Activated naive CD8-positive, alpha-beta T cell treated with anti-CD3 and anti-CD28 coated beads for 36 hours (primary cell): ENCODE measurements at regions not wholly inside any gene's neighbourhood (a gene's known extent, or its start where the extent isn't known, plus 50 kb on each side); places are given as distances from the start of the nearest gene placed in this dataset.
"Not testable (repeated sequence)": the region's sequence is repeated elsewhere in the genome, so short reads cannot be mapped to it uniquely, and the experiment has no call there.

Experiments used
- DNase-seq: peaks from one replicate; pipeline ENCODE4 v3.0.0; 2021
- H3K27ac Mint-ChIP-seq: one replicate; pipeline ENCODE4 v1.8.0; 2022; ENCODE audit warnings: mild to moderate bottlenecking, moderate library complexity, mixed read lengths
- H3K27me3 Mint-ChIP-seq: one replicate; pipeline ENCODE4 v1.8.0; 2022; ENCODE audit warnings: mild to moderate bottlenecking, mixed read lengths
- H3K36me3 Mint-ChIP-seq: one replicate; pipeline ENCODE4 v1.8.0; 2021; ENCODE audit warnings: mild to moderate bottlenecking, mixed read lengths
- H3K4me1 Mint-ChIP-seq: one replicate; pipeline ENCODE4 v1.8.0; 2021; ENCODE audit warnings: mixed read lengths
- H3K4me3 Mint-ChIP-seq: one replicate; pipeline ENCODE4 v1.8.0; 2022; ENCODE audit warnings: mild to moderate bottlenecking, moderate library complexity, mixed read lengths
- H3K9me3 Mint-ChIP-seq: one replicate; pipeline ENCODE4 v1.8.0; 2022; ENCODE audit warnings: mixed read lengths

DNA sequence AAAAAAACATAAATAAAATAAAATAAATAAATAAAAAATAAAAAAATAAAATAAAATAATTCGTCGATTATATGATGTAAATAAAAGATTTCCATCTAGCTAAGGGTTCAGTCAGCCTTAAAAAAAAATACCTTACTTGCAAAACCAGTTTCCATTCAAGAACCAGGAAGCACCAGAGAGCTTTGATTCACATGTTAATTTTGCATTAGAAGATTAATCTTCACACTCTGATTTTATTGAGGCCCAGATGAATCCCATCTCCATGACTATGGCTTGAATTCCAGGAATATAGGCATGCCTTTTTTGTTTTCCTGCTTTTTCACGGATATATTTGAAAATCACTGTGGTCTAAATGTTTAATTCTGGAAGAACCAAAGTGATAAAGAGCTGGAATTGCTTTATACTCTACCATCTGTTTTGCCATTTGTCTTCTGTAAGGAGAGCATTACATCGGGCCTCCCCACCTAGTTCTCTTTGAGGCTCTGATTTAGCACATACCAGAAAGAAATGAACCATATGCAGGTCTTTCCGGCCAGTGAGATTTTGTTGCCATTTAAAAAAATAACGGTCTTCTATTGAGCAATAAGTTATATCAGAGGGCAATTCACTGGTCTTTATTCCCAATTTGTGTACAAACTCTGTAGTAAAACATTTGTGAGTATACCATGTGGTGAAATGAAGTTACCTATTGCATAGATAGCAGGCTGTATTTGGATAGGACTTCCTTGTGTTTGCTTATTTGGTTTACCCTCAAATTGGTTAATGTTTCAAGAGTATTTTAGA lies 175.5 kb downstream of the AEBP2 start:
- Mint-ChIP-seq H3K4me3 (no peak overlapping the region), H3K27me3 (no peaks in the 10 kb centered on the region), H3K27ac (no peak overlapping the region), H3K4me1 (peaks cover 8% of the 10 kb centered on the region), H3K36me3 (peaks cover 9% of the 10 kb centered on the region), H3K9me3 (peaks cover 4% of the 10 kb centered on the region)
- DNase-seq: no peak

DNA sequence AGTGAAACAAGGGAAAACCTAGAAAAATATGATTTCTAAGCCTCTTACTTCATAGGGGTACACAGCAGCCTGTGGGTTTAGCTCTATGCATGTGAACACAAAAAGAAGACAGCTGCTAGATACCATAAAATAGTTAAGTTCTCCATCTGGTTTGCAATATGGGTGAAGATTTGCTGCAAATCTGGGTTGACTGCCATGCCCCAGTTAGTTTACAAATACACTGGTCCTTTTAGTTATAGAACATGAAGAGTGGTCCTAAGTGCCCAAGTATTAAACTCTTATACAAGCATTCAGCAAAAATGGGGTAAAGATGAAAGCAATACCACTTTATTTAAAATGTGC lies 176.1 kb downstream of the AEBP2 start:
- Mint-ChIP-seq H3K36me3 (peaks cover 8% of the 10 kb centered on the region), H3K27me3 (no peaks in the 10 kb centered on the region), H3K4me1 (peaks cover 8% of the 10 kb centered on the region), H3K4me3 (no peak overlapping the region), H3K27ac (no peak overlapping the region), H3K9me3 (peaks cover 4% of the 10 kb centered on the region)
- DNase-seq: no peak

DNA sequence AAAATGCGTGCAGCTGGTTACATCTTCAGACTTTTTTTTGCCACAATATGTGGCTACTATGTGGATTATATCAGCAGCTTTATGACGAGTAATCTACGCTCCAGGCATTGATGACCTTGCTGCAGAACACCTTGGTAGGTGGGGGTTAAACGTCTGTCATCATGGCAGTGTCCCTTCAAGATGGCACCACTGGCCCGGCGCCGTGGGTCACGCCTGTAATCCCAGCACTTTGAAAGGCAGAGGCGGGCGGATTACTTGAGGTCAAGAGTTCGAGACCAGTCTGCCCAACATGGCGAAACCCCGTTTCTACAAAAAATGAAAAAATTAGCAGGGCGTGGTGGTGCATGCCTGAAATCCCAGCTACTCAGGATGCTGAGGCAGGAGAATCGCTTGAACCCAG lies 177.5 kb downstream of the AEBP2 start:
- Mint-ChIP-seq H3K27me3 (no peaks in the 10 kb centered on the region), H3K4me1 (peaks cover 8% of the 10 kb centered on the region), H3K4me3 (no peak overlapping the region), H3K27ac (no peak overlapping the region), H3K9me3 (peaks cover 1% of the 10 kb centered on the region), H3K36me3 (peaks cover 2% of the 10 kb centered on the region)
- no peak for DNase-seq

DNA sequence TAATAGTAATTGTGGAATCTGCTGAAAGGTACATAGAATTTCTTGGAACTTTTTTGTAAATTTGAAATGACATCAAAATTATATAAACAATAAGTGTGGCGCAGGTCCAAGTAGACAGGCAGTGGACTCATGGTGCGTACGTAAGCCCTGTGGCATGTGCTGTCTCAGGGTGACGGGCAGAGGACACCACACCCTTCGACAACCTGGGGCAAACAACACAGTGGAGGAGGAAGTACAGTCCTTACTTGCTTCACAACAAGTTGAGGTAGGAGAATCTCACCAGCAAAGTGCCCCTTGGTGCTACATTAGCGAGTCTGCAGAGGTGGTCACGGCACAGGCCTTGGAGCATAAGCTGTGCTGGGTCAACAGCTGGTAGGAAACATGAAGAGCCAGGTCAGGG lies 180.9 kb downstream of the AEBP2 start:
- no peaks in the 10 kb centered on the region for H3K36me3 Mint-ChIP-seq
- no peaks in the 10 kb centered on the region for H3K9me3 Mint-ChIP-seq
- no peak overlapping the region for H3K27ac Mint-ChIP-seq
- DNase-seq: no peak
- no peaks in the 10 kb centered on the region for H3K27me3 Mint-ChIP-seq
- H3K4me1 Mint-ChIP-seq: peaks cover 18% of the 10 kb centered on the region
- no peak overlapping the region for H3K4me3 Mint-ChIP-seq

DNA sequence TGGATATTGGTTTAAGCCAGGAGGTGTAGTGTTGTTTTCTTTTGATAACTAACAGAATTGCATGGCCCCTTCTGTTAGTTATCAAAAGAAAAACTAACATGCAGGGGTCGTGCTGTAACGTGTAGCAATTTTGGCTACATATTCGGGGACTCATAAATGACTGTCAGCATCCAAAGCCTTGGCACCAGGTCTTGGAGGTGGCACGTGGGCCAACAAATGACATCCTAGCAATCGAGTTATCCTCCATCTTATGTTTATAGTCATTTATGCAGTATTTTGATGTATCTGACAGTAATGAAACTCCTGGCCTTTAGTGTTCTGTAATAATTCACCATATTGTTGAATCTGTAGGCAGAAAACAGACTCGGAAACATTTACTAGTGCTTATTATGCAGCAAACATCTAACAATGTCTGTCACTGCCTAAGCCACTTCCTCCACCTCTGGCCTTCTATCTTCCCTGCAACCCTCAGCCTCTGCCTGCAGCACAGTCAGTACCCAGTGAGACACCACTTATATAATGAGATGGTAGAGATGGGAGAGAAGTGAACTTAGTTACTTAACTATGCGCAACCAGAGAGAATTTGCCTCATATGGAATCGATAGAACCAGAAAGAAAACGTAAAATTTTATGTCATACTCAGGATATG lies 184.6 kb downstream of the AEBP2 start:
- Mint-ChIP-seq H3K4me3 (no peak overlapping the region), H3K36me3 (peaks cover 3% of the 10 kb centered on the region), H3K27ac (peak overlapping the region; percentile 47), H3K4me1 (peaks cover 11% of the 10 kb centered on the region), H3K9me3 (peaks cover 3% of the 10 kb centered on the region), H3K27me3 (no peaks in the 10 kb centered on the region)
- DNase-seq: no peak

DNA sequence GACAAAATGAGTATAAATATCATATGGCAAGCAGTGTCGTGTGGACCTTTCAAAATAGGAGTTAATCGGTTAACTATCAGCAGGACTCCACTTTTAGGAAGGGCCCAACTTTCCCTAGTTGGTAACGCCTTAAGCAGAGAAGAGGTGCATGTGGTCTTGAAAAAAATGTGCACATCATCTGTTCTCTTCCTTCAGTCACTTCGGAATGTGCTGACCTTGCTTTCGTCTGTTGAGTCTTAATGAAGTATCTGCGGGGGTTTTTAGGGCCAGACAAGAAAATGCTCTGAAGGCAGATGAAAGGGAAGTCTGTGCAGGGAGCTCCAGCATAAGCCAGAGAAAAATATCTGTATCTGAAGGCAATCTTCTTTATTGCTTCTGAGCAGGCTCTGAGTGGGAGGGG lies 185.2 kb downstream of the AEBP2 start:
- Mint-ChIP-seq H3K9me3 (peaks cover 3% of the 10 kb centered on the region), H3K27me3 (no peaks in the 10 kb centered on the region), H3K4me3 (no peak overlapping the region), H3K27ac (peak overlapping the region; percentile 51), H3K4me1 (peaks cover 11% of the 10 kb centered on the region), H3K36me3 (peaks cover 3% of the 10 kb centered on the region)
- no peak for DNase-seq

DNA sequence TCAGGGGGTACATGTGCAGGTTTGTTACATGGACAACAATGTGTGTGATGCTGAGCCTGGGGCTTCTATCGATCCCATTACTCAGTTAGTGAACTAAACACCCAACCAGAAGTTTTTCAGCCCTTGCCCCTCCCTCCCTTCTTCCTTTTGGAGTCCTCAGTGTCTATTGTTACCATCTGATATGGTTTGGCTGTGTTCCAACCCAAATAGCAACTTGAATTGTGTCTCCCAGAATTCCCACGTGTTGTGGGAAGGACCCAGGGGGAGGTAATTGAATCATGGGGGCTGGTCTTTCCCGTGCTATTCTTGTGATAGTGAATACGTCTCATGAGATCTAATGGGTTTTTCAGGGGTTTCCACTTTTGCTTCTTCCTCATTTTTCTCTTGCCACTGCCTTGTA lies 186.3 kb downstream of the AEBP2 start:
- H3K27me3 Mint-ChIP-seq, DNase-seq, H3K27ac Mint-ChIP-seq, H3K9me3 Mint-ChIP-seq, H3K36me3 Mint-ChIP-seq, H3K4me3 Mint-ChIP-seq: not testable (repeated sequence)
- H3K4me1 Mint-ChIP-seq: peaks cover 11% of the 10 kb centered on the region

DNA sequence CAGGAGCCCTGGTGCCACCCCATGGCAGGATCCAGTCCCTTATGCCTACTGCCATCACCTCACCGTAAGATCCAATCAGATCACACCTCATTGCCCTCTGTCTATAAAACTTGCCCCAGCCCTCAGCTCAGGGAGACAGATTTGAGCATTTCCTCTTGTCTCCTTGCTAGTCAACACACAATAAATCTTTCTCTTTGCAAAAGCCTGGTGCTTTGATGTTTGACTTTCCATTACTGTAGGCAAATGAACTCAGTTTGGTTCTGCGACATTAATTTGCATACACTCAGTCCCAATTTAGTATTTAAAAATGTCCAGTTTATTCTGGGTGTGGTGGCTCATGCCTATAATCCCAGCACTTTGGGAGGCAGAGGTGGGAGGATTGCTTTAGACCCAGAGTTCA lies 188.4 kb downstream of the AEBP2 start:
- peaks cover 3% of the 10 kb centered on the region for H3K9me3 Mint-ChIP-seq
- H3K4me1 Mint-ChIP-seq: peaks cover 11% of the 10 kb centered on the region
- no peak overlapping the region for H3K27ac Mint-ChIP-seq
- no peak for DNase-seq
- no peaks in the 10 kb centered on the region for H3K27me3 Mint-ChIP-seq
- H3K36me3 Mint-ChIP-seq: peaks cover 3% of the 10 kb centered on the region
- H3K4me3 Mint-ChIP-seq: no peak overlapping the region

DNA sequence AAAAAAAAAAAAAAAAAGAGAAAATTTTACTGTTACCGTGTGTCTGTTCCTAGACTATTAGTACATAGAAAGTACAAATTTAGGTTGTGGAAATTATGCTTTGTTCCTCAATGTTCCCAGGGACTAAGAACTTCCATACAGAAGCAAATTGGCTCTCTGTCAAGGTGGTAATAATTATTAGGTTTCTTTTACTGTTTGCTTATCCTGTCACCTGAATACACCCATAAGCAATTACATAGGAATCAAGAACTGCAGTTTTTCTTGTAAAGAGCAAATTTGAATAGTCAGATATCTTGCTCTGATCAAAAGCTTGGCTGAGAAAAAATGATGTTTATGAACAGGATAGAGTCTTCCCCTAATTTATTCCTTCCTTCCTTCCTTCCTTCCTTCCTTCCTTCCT lies 191.2 kb downstream of the AEBP2 start:
- Mint-ChIP-seq H3K27ac (no peak overlapping the region), H3K36me3 (peaks cover 3% of the 10 kb centered on the region), H3K9me3 (peaks cover 3% of the 10 kb centered on the region), H3K4me3 (no peak overlapping the region), H3K27me3 (no peaks in the 10 kb centered on the region), H3K4me1 (no peaks in the 10 kb centered on the region)
- no peak for DNase-seq

DNA sequence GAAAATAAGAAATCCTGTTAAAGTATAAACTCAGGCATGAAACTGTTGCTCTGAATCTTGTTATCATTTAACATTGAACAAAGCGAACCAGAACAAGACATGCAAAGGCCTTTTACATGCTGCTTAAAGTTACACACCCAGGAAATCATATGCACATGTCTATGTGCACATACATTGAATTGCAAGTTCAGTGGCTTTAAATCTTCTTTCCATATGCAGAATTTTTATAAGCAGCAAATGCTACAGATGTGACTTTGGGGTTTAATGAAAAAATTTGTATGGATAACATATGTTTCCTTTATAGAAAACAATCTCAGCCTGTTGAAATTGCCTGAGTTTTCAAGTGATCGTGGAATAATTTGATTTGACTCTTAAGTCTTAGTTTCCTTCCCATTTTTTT lies 193.9 kb downstream of the AEBP2 start:
- Mint-ChIP-seq H3K9me3 (no peaks in the 10 kb centered on the region), H3K27ac (no peak overlapping the region), H3K36me3 (no peaks in the 10 kb centered on the region), H3K4me3 (no peak overlapping the region), H3K4me1 (no peaks in the 10 kb centered on the region), H3K27me3 (no peaks in the 10 kb centered on the region)
- no peak for DNase-seq

DNA sequence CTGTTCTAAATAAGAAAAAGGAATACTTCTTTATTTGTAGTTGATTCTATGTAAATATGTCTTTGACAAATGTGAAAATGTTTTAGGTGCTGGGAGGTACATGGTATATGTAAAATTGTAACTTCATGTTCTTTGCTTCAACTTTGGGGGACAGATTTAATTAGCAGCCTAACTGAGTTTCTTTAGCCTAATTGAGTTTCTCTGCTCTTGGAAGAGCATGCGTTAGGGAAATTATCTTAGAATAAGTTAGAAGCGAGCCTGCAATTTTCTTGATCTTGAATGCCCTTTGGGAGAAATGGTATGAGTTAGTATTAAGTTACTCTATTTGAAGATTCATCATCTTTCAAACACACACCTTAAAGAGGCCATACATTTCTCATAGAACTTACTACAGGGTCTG lies 194.3 kb downstream of the AEBP2 start:
- Mint-ChIP-seq H3K27me3 (no peaks in the 10 kb centered on the region), H3K27ac (no peak overlapping the region), H3K4me1 (no peaks in the 10 kb centered on the region), H3K9me3 (no peaks in the 10 kb centered on the region), H3K36me3 (no peaks in the 10 kb centered on the region), H3K4me3 (no peak overlapping the region)
- no peak for DNase-seq

DNA sequence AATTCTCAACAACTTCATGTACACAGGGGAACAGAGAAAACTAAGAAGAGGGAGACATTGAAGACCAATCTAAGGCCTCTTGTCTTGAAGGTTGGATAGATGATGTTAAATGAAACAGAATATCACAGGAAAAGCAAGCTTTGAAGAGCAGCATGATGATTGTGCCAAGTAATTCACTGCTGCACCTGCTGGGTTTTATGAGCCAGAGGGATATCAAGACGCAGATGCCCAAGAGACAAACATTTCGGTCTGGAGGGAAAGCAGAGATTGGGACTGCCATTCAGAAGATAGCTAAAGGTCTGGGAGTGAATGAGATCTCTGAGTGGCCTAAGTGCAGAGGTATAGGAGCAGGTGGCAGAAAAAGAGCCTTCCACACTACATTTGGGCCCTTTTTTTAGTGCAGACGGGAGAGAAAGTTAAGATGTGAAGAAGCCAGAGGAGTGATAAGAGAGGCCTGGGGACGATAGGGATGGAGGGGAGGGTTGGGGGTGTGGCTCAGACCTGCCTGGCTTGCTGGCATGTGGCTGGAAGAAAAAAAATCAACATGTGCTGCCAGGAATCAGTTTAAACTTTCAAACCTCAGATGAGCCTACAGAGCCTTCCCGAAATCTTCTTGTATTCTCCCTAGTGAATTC lies 200.6 kb downstream of the AEBP2 start:
- no peak for DNase-seq
- H3K4me3 Mint-ChIP-seq: no peak overlapping the region
- no peak overlapping the region for H3K27ac Mint-ChIP-seq
- H3K36me3 Mint-ChIP-seq: no peaks in the 10 kb centered on the region
- H3K4me1 Mint-ChIP-seq: no peaks in the 10 kb centered on the region
- no peaks in the 10 kb centered on the region for H3K27me3 Mint-ChIP-seq
- no peaks in the 10 kb centered on the region for H3K9me3 Mint-ChIP-seq

DNA sequence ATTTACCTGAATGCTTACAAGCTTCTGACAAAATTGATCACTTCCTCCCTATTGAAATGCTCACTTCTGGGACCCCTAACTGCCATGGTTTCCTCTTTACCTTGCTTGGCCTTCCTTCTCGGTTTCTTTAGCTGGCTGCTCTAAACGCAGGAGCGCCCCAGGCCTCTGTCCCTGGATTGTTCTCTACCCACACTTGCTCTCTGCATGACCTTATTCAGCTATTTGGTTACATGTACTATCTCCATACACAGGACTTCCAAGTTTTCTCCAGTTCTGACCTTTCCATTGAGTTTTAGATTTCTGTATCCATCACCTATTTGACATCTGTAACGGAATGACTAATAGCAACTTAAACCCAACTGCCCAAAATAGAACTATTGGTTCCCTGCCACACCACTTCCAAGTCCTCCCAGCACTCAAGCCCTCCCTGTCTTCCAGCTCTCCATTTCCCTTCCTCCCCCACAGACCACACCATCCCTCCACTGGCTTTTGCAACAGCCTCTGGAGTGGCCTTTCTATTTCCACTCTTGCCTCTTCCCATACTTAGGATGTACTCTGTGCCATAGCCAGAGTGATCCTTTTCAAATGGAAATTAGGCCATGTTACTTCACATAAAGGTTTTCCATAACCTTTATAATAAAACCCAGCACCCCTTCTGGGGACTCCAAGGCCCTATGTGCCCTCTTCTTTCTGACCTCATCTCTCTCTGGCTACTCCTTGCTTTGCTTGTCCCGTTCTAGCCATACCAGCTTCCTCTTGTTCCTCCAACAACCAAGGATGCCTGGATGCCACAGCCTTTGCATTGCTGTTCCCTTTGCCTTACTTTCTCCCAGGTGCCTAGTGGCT lies 202.2 kb downstream of the AEBP2 start:
- no peak for DNase-seq
- no peak overlapping the region for H3K27ac Mint-ChIP-seq
- no peak overlapping the region for H3K4me3 Mint-ChIP-seq
- no peaks in the 10 kb centered on the region for H3K4me1 Mint-ChIP-seq
- peaks cover 7% of the 10 kb centered on the region for H3K36me3 Mint-ChIP-seq
- peaks cover 9% of the 10 kb centered on the region for H3K9me3 Mint-ChIP-seq
- no peaks in the 10 kb centered on the region for H3K27me3 Mint-ChIP-seq

DNA sequence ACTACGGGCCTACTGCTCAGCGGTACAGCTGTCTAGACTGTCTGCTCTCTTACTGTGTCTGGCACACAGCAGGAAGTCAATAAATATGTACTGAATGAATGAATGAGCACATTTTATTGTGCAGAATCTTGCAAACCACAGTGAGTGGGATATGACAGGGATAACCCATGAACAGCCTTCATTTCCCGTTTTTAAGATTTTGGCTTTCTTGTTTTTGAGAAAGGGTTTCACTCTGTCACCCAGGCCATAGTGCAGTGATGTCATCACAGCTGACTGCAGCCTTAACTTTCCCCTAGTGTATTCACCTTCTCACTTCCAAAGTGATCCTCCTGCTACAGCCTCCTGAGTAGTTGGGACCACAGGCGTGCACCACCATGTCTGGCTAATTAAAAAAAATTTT lies 203.1 kb downstream of the AEBP2 start:
- Mint-ChIP-seq H3K4me1 (no peaks in the 10 kb centered on the region), H3K27ac (no peak overlapping the region), H3K36me3 (peaks cover 8% of the 10 kb centered on the region), H3K4me3 (no peak overlapping the region), H3K27me3 (no peaks in the 10 kb centered on the region), H3K9me3 (peaks cover 11% of the 10 kb centered on the region)
- no peak for DNase-seq

DNA sequence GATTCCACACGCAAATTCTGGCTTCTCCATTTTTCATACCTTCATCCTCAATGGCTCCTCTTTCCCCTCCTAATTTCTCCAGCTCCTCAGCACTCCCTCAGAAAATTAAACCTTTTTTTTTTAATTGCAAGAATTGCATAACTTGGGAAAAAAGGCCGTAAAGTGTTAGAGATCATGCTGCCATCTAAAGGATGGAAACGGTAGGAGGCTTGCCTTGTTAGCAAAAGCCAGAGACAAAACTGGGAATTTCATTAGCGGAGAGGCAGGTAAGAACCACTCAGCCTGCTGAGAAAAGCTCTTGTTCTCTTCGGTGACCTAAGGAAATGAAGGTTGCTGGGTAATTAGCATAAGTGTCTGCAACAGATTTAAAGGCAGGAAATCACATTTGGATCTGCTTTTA lies 204.3 kb downstream of the AEBP2 start:
- DNase-seq: no peak
- no peaks in the 10 kb centered on the region for H3K4me1 Mint-ChIP-seq
- no peaks in the 10 kb centered on the region for H3K27me3 Mint-ChIP-seq
- peaks cover 11% of the 10 kb centered on the region for H3K36me3 Mint-ChIP-seq
- no peak overlapping the region for H3K4me3 Mint-ChIP-seq
- no peak overlapping the region for H3K27ac Mint-ChIP-seq
- H3K9me3 Mint-ChIP-seq: peaks cover 11% of the 10 kb centered on the region
